Dermis blood vessel endothelial cell (primary cell): ENCODE measurements at regions not wholly inside any gene's neighbourhood (a gene's known extent, or its start where the extent isn't known, plus 50 kb on each side); places are given as distances from the start of the nearest gene placed in this dataset.
"Not testable (repeated sequence)": the region's sequence is repeated elsewhere in the genome, so short reads cannot be mapped to it uniquely, and the experiment has no call there.

Experiments
- DNase-seq: peaks from one replicate; pipeline ENCODE4 v3.0.0; 2010

DNA sequence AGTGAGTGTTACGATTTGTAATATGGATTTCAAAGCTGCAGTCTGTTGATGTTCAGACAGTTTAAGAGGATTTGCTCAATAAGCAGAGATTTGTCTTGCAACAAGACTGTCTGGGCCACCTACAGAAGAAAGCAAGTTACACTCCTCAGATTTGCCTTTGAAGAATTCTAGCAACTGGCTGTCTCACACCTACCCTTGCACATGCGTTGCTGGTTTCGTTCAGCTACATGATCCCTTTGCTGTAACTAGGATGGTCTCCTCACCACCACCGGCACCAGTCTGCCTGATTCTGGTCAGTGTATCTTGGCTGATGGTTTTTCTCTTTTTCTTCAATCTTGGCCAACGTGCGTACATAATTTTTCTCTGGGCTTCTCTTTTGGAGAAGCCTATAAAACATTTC is 172.7 kb upstream of the LCORL start:
- no peak for DNase-seq

DNA sequence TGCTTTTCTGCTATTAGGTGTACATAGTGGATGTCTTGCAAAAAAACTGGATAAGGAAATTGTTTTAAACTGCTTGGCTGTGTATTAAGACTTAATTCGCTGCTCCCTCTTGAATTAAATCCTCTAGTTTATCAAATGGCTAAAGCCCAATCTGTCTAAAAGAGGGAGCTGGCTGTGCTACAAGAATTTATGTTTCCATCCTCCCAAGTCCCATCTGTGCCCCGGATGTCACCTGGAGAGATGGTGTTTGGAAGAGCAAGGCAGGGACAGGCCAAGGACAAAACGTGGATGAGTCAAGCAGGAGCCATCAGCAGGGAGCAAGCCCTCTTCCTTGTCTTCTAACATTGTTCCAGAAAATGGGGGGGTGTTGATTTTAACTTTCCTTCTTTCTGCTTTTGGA is 171.3 kb upstream of the LCORL start:
- DNase-seq, result no peak

GRCh38 chr4:18185491-18185890 is 163.9 kb upstream of the LCORL start:
- no peak for DNase-seq

- DNase-seq, result no peak
Measured at GRCh38 chr4:18180892-18181291, 159.3 kb upstream of the LCORL start.

GRCh38 chr4:18180122-18180521 is 158.6 kb upstream of the LCORL start:
- no peak for DNase-seq

GRCh38 chr4:18171896-18172295 is 150.3 kb upstream of the LCORL start:
- DNase-seq, result no peak

DNA sequence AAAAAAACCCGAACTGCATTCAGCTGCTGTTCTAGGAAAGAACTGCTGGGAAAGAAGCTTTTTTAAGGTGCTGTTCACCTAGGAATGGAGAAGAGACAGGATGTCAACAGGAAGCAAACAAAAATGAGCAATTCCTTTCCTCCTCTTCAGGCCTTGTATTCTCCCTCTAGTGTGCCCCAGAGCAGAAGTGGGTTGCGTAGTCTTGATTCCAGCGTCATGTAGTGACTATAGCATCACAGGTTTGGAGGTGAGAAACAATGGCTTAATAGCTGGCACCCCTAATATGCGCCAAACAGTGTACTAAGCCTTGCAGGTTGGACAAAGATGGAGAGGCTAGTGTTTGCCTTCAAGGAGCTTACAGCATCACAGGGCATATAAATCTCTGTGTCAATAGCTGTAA is 146.3 kb upstream of the LCORL start:
- DNase-seq, result no peak

GRCh38 chr4:18166925-18167324 is 145.4 kb upstream of the LCORL start:
- no peak for DNase-seq

- DNase-seq, result no peak
Measured at GRCh38 chr4:18162453-18162852, 140.9 kb upstream of the LCORL start.

- DNase-seq, result not testable (repeated sequence)
Measured at GRCh38 chr4:18159117-18159912, 137.8 kb upstream of the LCORL start.

- DNase-seq, result no peak
Measured at GRCh38 chr4:18155067-18156041, 133.8 kb upstream of the LCORL start.

DNA sequence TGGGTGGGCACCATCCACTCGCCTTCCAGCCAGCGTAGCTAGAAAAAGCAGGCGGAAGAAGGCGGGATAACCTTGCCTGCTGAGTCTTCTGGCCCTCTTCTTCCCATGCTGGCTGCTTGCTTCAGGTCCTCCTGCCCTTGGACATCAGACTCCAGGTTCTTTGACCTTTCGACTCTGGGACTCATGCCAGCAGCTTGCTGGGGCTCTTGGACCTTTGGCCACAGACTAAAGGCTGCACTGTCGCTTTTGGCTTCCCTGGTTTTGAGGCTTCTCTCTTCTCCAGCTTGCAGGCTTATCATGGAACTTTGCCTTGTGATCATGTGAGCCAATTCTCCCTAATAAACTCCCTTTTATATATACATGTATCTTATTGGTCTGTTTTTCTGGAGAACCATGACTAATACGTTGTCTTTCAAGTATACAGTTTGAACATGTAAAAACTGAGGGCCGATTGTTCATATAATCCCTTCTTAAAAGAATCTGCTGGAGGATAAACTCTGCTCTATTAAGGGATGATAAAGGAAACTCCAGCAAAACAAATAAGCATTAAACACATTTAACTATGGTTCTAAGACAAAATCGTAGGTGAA is 116.6 kb upstream of the LCORL start:
- DNase-seq, result no peak

DNA sequence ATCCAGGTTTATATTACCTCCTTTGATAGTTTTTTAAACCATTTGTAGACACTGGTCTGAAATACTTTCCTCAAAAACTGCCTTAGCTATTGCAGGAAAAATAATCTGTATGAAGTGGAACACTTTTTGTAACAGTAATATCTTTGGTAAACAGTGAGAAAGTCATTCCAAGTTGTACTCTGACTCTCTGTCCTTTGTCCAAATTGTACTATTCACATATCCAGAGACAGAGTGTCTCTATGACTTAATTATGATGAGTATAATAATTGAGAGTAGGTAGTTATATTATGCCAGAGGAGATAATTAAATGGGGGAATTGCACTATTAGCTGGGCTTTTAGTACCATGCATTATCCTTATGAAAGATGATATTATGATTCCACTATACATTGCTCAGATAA is 112.6 kb upstream of the LCORL start:
- no peak for DNase-seq

DNA sequence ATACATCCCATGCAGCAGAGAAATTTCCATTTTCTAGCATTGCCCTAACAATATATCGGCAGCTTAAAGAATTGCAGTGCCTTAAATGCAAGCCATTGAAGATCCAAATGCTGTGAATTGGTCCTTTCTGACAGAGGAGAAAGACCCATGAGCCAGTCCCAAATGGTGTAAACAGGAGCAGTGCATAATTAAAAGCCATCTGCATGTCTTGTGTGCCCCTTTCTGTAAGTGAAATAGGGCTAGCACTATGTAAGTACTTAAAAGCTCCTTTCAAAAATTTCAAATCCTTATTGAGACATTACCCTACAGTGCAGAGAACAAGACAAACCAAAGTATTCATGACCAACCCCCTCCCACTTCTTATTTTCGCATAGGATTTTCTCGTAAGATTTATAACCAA is 108.7 kb upstream of the LCORL start:
- DNase-seq, result no peak

- no peak for DNase-seq
Measured at GRCh38 chr4:18128241-18128640, 106.7 kb upstream of the LCORL start.

GRCh38 chr4:18127030-18127429 is 105.5 kb upstream of the LCORL start:
- DNase-seq, result no peak

DNA sequence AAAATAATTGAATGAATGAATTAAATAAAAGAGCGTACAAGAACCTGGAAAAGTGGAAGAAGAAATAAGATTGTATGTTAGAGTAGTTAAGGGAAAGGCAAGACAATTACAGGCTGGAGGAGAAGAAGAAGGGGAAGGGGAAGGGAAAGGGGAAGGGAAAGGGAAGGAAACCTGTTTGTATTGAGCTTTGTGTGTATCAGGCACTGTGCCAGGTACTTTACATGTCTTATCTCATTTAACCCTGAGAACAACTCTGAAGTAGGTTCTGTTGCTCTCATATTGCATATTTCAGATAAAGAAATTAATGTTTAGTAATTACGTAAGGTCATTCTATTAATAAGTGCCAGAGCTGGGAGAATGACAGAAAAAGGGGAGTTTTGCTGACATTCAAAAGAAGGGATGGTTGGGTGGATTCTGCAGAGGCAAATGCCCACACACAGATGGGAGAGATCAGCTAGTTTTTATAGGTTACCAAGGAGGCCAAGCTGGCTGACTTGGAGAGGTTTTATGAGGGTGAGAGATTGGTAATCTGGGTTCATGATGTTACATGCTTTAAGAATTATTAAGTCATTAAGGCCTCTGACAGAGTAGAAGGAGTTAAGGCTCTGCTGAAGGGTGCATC is 92.3 kb upstream of the LCORL start:
- DNase-seq, result peak; percentile 33

GRCh38 chr4:18111081-18111480 is 89.5 kb upstream of the LCORL start:
- no peak for DNase-seq

GRCh38 chr4:18110099-18110498 is 88.5 kb upstream of the LCORL start:
- DNase-seq, result no peak

GRCh38 chr4:18109676-18110075 is 88.1 kb upstream of the LCORL start:
- peak; percentile 89 for DNase-seq

DNA sequence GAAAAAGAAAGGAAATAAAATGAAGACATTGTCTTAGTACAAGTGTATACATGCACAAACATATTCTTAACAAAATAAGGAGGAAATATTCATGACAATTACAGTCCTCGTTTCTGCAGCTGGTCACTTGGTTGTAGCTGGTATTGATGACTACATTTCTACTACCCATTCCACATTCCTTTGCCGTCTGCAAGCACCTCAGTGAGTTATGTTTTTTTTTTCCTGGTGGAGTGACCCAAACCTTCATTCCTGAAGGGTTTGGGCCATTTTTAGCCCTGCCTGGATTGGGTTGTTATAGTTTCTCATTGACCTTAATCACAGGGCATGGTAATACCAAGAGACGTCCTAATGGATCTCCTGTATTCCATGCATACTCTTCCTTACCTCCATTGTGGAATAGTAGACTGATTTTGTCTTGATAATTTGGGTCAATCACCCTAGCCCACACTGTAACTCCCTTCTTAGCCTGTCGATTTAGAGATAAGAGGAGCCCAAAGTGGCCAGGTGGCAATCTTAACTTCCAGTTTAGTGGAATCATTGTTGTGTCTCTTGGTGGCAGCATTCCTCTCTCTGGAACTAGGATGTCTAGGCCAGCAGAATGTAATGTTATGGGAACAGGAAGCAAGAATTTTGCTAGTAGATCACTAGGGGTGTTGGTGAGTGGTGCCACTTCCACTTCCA is 86.4 kb upstream of the LCORL start:
- DNase-seq, result not testable (repeated sequence)

GRCh38 chr4:18106620-18107019 is 85.1 kb upstream of the LCORL start:
- peak; percentile 71 for DNase-seq
